HG03432 (cell line): ENCODE measurements at regions not wholly inside any gene's neighbourhood (a gene's known extent, or its start where the extent isn't known, plus 50 kb on each side); places are given as distances from the start of the nearest gene placed in this dataset.

Experiments used
- ATAC-seq: cut with Tn5 transposase; IDR thresholded peaks from one replicate; pipeline ENCODE4 v1.9.1; 2021; ENCODE audit warnings: mild to moderate bottlenecking, moderate library complexity; ENCODE audit not compliant: unreplicated experiment

DNA sequence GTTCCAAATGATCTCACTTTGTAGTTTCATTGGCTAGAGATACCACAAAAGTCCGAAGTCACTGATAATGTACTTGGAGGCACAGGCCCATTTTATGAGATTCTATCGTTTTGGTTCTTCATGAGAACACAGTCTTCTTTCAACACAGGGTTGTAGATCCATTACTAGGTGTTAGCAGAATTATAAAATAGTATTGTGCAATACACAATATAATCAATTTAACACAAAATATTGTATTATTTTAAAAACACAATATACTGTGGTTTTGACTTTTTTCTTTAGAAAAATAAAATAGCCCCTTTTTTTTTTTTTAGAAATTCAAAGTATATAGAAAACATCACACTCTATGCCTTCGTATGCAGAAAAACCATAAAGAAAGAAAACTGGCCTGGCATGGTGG is 138.6 kb upstream of the TSC22D2 start:
- no peak for ATAC-seq

DNA sequence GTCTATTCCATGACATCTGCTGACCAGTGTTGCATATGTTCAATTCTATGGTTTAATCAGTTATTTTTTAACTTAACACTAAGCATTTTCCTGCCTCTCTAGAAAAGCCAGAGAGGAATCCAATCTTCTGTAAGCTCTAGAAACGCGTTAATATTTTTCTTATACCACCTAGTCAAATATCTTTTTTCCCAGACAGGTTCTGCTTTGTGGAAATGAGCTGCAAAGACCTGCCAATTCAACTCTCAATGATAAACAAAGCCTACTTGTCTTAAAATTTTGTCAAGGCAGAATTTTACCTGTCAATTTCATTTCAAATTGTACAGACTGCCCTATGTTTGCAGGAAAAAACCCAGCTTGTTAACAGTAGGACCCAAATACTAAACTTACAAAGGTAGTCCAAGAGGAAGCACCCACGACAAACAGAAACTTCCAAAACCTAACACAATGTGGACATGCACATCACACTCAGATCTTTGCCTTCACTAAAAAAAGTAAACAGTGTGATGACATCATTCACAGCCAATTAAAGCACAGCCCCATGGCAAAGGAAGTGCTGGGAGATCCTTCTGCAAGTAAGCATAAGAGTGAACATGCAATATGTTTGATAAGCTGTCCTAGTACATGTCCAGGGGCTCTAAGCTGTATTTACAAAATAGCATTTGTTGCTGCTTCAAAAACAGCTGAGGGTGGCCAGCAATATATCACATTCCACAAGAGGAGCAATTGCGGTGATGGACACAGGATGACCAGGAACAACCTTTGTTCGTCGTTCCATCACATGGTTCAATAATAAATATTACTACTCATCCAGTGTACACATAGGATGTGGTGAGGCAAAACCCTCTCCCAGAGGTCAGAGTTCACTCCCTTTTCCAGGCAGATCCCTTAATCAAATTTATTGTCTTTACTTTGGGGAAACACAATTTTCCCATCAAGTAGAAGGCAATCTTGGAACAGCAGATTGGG is 139.4 kb upstream of the TSC22D2 start:
- ATAC-seq: no peak

- ATAC-seq: no peak
Observed at GRCh38 chr3:150267288-150267687, 140.8 kb upstream of the TSC22D2 start.

DNA sequence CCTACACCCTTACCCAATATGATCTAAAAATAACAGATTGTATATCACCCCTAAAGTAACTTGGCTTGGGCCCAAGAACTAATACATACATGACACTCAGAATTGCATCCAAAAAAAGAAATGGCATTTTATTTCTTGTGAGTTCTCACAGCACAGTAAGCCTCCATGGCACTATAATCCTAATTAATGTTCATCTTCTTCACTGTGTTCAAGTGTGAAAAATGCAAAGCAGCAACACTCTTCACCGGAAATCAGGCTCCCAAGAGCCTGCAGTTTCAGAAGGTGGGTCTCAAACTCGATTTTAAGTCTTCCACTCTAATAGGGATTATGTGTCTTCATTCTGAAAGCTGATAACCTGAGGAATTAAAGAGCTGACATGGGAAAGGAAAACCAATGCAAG is 142.8 kb upstream of the TSC22D2 start:
- no peak for ATAC-seq

GRCh38 chr3:150264561-150265279 is 143.4 kb upstream of the TSC22D2 start:
- no peak for ATAC-seq

DNA sequence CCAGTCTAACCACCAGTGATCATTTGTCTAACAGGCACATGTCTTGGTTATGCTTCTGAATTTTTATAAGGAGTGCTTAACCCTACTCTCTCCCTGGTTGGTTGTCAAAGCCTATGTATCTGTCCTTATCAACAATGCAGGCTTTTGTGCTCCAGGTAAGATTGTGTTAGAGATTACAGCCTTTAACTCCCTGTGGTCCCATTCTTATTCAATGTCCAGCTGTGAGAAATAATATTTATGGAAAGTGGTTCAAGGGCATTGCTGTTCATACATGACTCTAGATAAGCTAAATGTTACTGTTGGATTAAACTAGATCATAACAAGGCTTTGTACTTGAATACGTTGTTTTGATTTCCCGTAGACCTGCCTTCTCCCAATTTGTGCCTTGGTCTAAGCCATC is 146.1 kb upstream of the TSC22D2 start:
- ATAC-seq: no peak

- ATAC-seq: no peak
Observed at GRCh38 chr3:150261418-150261817, 146.7 kb upstream of the TSC22D2 start.

DNA sequence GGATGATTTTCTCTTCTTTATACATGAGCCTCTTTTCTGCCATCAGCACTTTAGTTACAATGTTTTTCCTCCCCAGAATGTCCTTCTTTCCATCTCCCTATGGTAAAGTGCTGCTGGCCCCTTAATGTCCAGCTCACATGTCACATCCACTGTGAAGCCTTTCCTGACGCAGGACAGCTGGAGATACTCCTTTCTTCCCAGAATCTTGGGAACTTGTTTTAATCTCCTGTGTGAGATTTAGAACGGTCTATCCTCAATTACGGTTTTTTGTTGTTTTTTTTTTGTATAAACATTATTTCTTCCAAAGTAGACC is 147.7 kb upstream of the TSC22D2 start:
- ATAC-seq: no peak

- ATAC-seq: no peak
Observed at GRCh38 chr3:150259526-150260397, 148.3 kb upstream of the TSC22D2 start.

- ATAC-seq: no peak
Observed at GRCh38 chr3:150256782-150257181, 151.3 kb upstream of the TSC22D2 start.

GRCh38 chr3:150256318-150256717 is 151.8 kb upstream of the TSC22D2 start:
- ATAC-seq: no peak

- no peak for ATAC-seq
Observed at GRCh38 chr3:150255826-150256225, 152.3 kb upstream of the TSC22D2 start.

GRCh38 chr3:150255413-150255812 is 152.7 kb upstream of the TSC22D2 start:
- ATAC-seq: no peak

GRCh38 chr3:150254309-150254708 is 153.8 kb upstream of the TSC22D2 start:
- ATAC-seq: no peak

DNA sequence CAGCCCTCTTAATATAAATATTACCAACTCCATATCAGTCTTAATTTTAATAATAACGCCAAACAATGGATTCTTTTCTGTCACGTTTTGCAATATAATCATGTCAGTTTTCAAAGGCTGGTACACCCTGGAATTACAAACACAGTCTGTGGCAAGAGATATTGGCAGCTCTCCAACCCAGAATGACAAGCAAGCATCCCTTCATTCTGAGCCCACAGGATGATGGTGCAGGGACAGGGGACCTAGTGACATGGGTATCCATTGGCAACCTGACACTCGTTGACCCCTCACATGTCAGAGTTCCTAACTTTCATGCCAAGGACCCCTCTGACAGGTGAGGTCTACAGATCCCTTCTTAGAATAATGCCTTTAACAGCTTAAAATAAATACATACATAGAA is 154.5 kb upstream of the TSC22D2 start:
- no peak for ATAC-seq

- no peak for ATAC-seq
Observed at GRCh38 chr3:150252462-150252861, 155.6 kb upstream of the TSC22D2 start.

- no peak for ATAC-seq
Observed at GRCh38 chr3:150251187-150252062, 156.7 kb upstream of the TSC22D2 start.

DNA sequence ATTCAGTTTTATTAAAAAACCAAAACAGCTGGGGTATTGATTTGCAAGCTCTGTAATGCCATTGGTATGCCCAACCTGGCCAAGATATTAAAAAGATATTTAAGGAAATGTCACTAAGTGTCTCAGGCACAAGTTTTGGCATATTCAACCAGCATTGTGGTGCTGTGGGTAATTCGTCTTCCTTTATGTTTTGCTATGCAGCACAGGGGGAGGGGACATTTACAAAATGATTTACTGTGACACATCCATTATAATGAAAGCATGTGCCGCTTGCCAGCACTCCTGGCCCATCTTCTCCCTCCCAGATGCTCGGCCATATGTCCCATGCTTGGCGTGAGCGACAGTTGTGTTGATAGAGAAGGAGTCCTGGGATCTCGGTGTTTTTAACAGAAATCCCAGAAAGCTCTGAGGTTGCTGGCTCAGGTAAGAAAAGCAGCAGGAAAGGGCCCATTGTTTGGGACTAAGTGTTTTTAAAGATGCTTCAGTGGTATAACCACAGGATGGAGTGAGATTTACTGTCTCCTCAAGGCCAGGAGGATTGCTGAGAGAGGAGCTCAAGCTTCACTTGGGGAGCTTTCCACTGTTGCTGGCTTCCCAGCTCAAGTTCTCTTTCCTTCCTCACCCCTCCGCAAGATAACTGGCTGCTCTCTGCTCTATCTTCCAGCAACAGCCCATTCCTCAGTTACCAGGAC is 158.2 kb upstream of the TSC22D2 start:
- no peak for ATAC-seq

DNA sequence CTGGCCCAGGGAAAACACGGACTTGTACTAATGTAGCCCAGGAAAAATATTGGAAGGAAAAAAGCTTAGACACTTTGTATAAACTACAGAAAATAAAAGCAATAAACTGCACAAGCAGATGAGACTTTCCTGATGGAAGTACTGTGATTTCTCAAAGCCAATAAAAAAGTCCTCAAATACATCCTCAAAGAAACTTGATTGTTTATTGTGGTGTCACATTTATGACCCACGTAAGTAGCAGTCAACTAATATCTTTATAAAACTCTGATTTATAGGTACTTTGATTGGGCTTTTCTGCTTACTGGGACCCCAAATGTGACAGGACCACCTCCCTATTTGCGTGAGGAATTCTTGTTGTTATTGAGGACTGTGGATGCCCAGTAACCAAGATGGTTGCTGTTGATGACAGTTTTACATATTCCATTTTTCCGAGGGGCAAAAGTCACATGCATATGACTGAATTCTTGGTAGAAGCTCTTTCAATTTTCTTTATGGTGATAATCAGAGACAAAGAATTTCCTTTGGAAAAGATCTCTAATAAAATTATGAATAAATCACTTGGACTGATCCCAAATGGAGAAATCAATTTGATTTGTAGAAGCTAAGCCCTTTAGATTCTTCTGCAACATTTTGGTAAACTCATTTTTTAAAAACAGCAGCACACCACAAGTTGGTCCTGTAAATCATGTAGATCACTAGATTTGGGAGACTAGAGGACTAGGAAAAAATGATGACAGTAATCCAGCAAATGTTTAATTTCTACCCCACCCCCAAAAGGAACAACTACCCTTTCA is 159.0 kb upstream of the TSC22D2 start:
- ATAC-seq: no peak
